GM21526 (cell line): ENCODE measurements at regions not wholly inside any gene's neighbourhood (a gene's known extent, or its start where the extent isn't known, plus 50 kb on each side); places are given as distances from the start of the nearest gene placed in this dataset.

Source experiments
- ATAC-seq: cut with Tn5 transposase; IDR thresholded peaks from one replicate; pipeline ENCODE4 v1.9.1; 2021; ENCODE audit warnings: moderate library complexity; ENCODE audit not compliant: unreplicated experiment, low FRiP score

GRCh38 chr2:18647731-18648130 lies 58.4 kb upstream of the NT5C1B start:
- no peak for ATAC-seq

- no peak for ATAC-seq
Measured at GRCh38 chr2:18645315-18645714, 55.9 kb upstream of the NT5C1B start.

- no peak for ATAC-seq
Measured at GRCh38 chr2:18644115-18644462, 54.7 kb upstream of the NT5C1B start.

- ATAC-seq, result no peak
Measured at GRCh38 chr2:18643326-18644114, 54.2 kb upstream of the NT5C1B start.

- ATAC-seq, result no peak
Measured at GRCh38 chr2:18641823-18642222, 52.5 kb upstream of the NT5C1B start.

- ATAC-seq, result no peak
Measured at GRCh38 chr2:18639756-18640453, 50.5 kb upstream of the NT5C1B start.
